GM12892 (cell line): ENCODE measurements at regions not wholly inside any gene's neighbourhood (a gene's known extent, or its start where the extent isn't known, plus 50 kb on each side); places are given as distances from the start of the nearest gene placed in this dataset.

Experiments used
- POLR2A ChIP-seq: IDR thresholded peaks from 2 replicates; pipeline ENCODE4 v1.6.1; 2011; ENCODE audit warnings: low read depth, low read length, control low read depth
- POLR2AphosphoS5 ChIP-seq: IDR thresholded peaks from 2 replicates; pipeline ENCODE4 v1.6.1; 2011; ENCODE audit warnings: low read depth, low read length, control low read depth
- TAF1 ChIP-seq: IDR thresholded peaks from 2 replicates; pipeline ENCODE4 v1.6.1; 2011; ENCODE audit warnings: low read depth, mild to moderate bottlenecking, control low read depth, low read length, borderline replicate concordance

- no peak for TF ChIP-seq POLR2AphosphoS5
- no peak for TF ChIP-seq TAF1
- no peak for TF ChIP-seq POLR2A
These were observed 934.6 kb upstream of the CDH8 start for GRCh38 chr16:62970851-62971250.
